ENCODE measurements at regions not wholly inside any gene's neighbourhood (a gene's known extent, or its start where the extent isn't known, plus 50 kb on each side); places are given as distances from the start of the nearest gene placed in this dataset.

DNA sequence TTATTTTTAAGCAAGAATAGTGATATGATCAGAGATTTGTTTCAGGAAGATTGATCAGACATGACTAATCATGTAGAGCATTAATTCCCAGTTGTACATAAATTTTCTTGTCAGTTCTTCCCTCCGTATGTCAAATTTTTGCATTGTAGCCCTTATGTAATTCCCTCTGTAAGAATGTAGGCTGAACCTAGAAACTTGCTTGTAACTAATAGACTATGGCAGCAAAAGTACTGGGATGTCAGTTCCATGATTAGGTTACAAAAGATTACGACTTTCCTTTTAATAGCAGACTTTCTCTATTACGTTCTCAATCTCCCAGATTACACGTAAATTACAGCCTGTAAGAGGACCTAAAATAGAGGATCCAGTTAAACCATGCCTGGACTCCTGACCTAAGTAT is 79.4 kb upstream of the EPHA7 start:
- TF ChIP-seq POLR2AphosphoS5 (IDR thresholded peaks at IDR 0.05; ENCODE audit: low read depth, low read length) (no peak), FOXP2 (optimal IDR thresholded peaks at IDR 0.05; ENCODE audit: borderline replicate concordance, extremely low read depth, extremely low read length, insufficient read depth) (no peak)
- TF ChIP-seq, protein P1, sequence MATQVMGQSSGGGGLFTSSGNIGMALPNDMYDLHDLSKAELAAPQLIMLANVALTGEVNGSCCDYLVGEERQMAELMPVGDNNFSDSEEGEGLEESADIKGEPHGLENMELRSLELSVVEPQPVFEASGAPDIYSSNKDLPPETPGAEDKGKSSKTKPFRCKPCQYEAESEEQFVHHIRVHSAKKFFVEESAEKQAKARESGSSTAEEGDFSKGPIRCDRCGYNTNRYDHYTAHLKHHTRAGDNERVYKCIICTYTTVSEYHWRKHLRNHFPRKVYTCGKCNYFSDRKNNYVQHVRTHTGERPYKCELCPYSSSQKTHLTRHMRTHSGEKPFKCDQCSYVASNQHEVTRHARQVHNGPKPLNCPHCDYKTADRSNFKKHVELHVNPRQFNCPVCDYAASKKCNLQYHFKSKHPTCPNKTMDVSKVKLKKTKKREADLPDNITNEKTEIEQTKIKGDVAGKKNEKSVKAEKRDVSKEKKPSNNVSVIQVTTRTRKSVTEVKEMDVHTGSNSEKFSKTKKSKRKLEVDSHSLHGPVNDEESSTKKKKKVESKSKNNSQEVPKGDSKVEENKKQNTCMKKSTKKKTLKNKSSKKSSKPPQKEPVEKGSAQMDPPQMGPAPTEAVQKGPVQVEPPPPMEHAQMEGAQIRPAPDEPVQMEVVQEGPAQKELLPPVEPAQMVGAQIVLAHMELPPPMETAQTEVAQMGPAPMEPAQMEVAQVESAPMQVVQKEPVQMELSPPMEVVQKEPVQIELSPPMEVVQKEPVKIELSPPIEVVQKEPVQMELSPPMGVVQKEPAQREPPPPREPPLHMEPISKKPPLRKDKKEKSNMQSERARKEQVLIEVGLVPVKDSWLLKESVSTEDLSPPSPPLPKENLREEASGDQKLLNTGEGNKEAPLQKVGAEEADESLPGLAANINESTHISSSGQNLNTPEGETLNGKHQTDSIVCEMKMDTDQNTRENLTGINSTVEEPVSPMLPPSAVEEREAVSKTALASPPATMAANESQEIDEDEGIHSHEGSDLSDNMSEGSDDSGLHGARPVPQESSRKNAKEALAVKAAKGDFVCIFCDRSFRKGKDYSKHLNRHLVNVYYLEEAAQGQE (IDR thresholded peaks at IDR 0.05; ENCODE audit: insufficient read depth in 1 of 2, low read depth in 2 of 2, low read length in 2 of 2), result no peak

Data from PFSK-1 (cell line).